ENCODE measurements at regions not wholly inside any gene's neighbourhood (a gene's known extent, or its start where the extent isn't known, plus 50 kb on each side); places are given as distances from the start of the nearest gene placed in this dataset.

- intact Hi-C loops (cut with DNase I), result loop anchor here in 1 of 10 donors (5.0 kb wide), 1 partner anchor 227 kb away; no protein-coding TSS in a partner anchor
- no peak for TF ChIP-seq POLR2A (IDR thresholded peaks at IDR 0.05)
- TF ChIP-seq CTCF (IDR thresholded peaks at IDR 0.05), result no peak
- WGBS, 4 donors, result 87 to 95% (median 95%) methylated on average over 2 of the region's 2 CpGs
These were observed 75.8 kb upstream of the ZNF618 start for GRCh38 chr9:113800276-113800675.

GRCh38 chr9:113803811-113804589 is 72.1 kb upstream of the ZNF618 start:
- no peak for ATAC-seq
- no peak for TF ChIP-seq CTCF (IDR thresholded peaks at IDR 0.05)
- no peak for TF ChIP-seq POLR2A (IDR thresholded peaks at IDR 0.05)
- Histone ChIP-seq H3K4me3 (no peak overlapping the region), H3K36me3 (no peaks in the 10 kb centered on the region), H3K9me3 (no peaks in the 10 kb centered on the region), H3K27ac (no peak overlapping the region), H3K4me1 (peaks cover 0 to 14% (median 2%) of the 10 kb centered on the region in 12 donors), H3K27me3 (no peaks in the 10 kb centered on the region)
- DNase-seq, result no peak
- intact Hi-C loops (cut with DNase I), result loop anchor here in 1 of 10 donors (5.0 kb wide), 1 partner anchor 223 kb away; no protein-coding TSS in a partner anchor
- WGBS, 4 donors, result 75 to 86% (median 77%) methylated on average over 8 of the region's 8 CpGs

More at GRCh38 chr9:113800276-113800675, 75.8 kb upstream of the ZNF618 start:
- H3K27ac ChIP-seq, result no peak overlapping the region
- no peaks in the 10 kb centered on the region for H3K9me3 ChIP-seq
- no peaks in the 10 kb centered on the region for H3K4me1 ChIP-seq
- ATAC-seq, result no peak
- H3K36me3 ChIP-seq, result no peaks in the 10 kb centered on the region
- DNase-seq, result no peak
- peaks cover 0 to 5% (median 0%) of the 10 kb centered on the region in 9 donors for H3K27me3 ChIP-seq
- H3K4me3 ChIP-seq, result no peak overlapping the region

GRCh38 chr9:113805486-113806132 is 70.5 kb upstream of the ZNF618 start:
- DNase-seq, result no peak
- WGBS, 4 donors, result 76 to 81% (median 80%) methylated on average over 9 of the region's 9 CpGs
- TF ChIP-seq CTCF (IDR thresholded peaks at IDR 0.05) (no peak), POLR2A (IDR thresholded peaks at IDR 0.05) (no peak)
- Histone ChIP-seq H3K36me3 (no peaks in the 10 kb centered on the region), H3K9me3 (no peaks in the 10 kb centered on the region), H3K27me3 (peaks cover 0 to 2% (median 0%) of the 10 kb centered on the region in 9 donors), H3K4me3 (no peak overlapping the region), H3K27ac (no peak overlapping the region), H3K4me1 (peaks cover 0 to 15% (median 2%) of the 10 kb centered on the region in 12 donors)
- ATAC-seq, result no peak
- intact Hi-C loops (cut with DNase I), result loop anchor here in 9 of 10 donors (2.0 to 5.0 kb wide), 8 partner anchors 57 to 487 kb away; partner anchors contain the start of gene ZNF618 (in 3 of the 9)
